Heart left ventricle (tissue), 13 donors: ENCODE measurements at regions not wholly inside any gene's neighbourhood (a gene's known extent, or its start where the extent isn't known, plus 50 kb on each side); places are given as distances from the start of the nearest gene placed in this dataset.

ENCODE experiments used
- POLR2A ChIP-seq, 2 donors: fragments of 450-650 bp; IDR thresholded peaks; one replicate each; pipeline ENCODE4 v1.6.1; 2017; ENCODE audit warnings: antibody characterized with exemption in 2 of 2, mild to moderate bottlenecking in 2 of 2, moderate library complexity in 2 of 2
- TF ChIP-seq, protein P1 (sequence below), 12 donors: fragments of 200-600 bp; sonication (generic) in 4 of 12; IDR thresholded peaks; one replicate each; pipeline versions ENCODE4 v1.5.0 to v1.8.0; 2018 to 2022; ENCODE audit warnings: antibody characterized with exemption in 12 of 12, mild to moderate bottlenecking in 5 of 12
- donor health status: ischemic (EF 13 %, LVEDD 7.1; RV severe dilation, severe dysfunction).
- donor health status: DM: no; HTN: yes; CAD: no.
- donor health status: DM: no; HTN: no; CAD: no.
- donor health status: ischemic (EF 25% LVEDD 6.9; RV normal size, moderate dysfunction).
- donor health status: ischemic (EF 25% LVEDD 5.7; RV mildly dilated, moderate dysfunction).
- donor health status: ischemic (EF 35%, LVEDD 5.7; RV mildly dilated, moderate dysfunction).
- donor health status: nonischemic (EF 11% LVEDD 7.7; RV severe dilation, severe dysfunction).
- donor health status: DM: yes; HTN: yes; CAD: no.
- donor health status: PGD.
- donor health status: ischemic (EF 29% LVEDD 5.4; RV normal size, mild dysfunction).
- donor health status: nonischemic (EF 23%, LVEDD 6.1; RV moderate dilation, normal function).

DNA sequence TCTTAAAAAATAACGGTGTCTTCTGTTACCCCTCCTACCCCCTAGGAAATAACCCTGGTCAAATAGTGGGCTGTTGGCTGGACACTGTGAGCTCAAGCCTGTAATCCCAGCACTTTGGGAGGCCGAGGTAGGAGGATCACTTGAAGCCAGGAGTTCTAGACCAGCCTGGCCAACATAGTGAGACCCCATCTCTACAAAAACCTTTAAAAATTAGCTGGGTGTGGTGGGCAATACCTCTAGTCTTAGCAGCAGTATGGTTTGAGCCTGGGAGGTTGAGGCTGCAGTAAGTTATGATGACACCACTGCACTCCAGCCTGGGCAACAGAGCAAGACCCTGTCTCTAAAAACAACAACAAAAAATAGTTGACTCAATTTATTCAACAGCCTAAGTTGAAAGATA, 453.7 kb downstream of the SIPA1L2 start:
- TF ChIP-seq, protein P1, sequence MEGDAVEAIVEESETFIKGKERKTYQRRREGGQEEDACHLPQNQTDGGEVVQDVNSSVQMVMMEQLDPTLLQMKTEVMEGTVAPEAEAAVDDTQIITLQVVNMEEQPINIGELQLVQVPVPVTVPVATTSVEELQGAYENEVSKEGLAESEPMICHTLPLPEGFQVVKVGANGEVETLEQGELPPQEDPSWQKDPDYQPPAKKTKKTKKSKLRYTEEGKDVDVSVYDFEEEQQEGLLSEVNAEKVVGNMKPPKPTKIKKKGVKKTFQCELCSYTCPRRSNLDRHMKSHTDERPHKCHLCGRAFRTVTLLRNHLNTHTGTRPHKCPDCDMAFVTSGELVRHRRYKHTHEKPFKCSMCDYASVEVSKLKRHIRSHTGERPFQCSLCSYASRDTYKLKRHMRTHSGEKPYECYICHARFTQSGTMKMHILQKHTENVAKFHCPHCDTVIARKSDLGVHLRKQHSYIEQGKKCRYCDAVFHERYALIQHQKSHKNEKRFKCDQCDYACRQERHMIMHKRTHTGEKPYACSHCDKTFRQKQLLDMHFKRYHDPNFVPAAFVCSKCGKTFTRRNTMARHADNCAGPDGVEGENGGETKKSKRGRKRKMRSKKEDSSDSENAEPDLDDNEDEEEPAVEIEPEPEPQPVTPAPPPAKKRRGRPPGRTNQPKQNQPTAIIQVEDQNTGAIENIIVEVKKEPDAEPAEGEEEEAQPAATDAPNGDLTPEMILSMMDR (IDR thresholded peaks at IDR 0.05) = no peak
- no peak for TF ChIP-seq POLR2A (IDR thresholded peaks at IDR 0.05)
